Endothelial cell of umbilical vein (primary cell): ENCODE measurements at regions not wholly inside any gene's neighbourhood (a gene's known extent, or its start where the extent isn't known, plus 50 kb on each side); places are given as distances from the start of the nearest gene placed in this dataset.

ENCODE experiments used
- BruUV-seq: library from RNA; stranded (reverse); fragments of 400-500 nt; replicated peaks from 2 replicates; lab custom pipeline; 2021; lab: Mats Ljungman, UMichigan
- CTCF ChIA-PET: fragments of 300-600, 350-600 bp; sonication (Branson Sonifier 250); formaldehyde crosslinking; loops from one replicate; lab custom pipeline; 2021; ENCODE audit warnings: antibody characterized with exemption, inconsistent platforms; lab: Charles Lee
- POLR2A ChIA-PET: fragments of 300-600, 350-600 bp; sonication (Branson Sonifier 250); formaldehyde crosslinking; loops from one replicate; lab custom pipeline; 2021; ENCODE audit warnings: antibody characterized with exemption, inconsistent platforms; lab: Charles Lee
- DNase-seq: peaks from one replicate; pipeline ENCODE4 v3.0.0-alpha.2; 2011; ENCODE audit warnings: low read depth, low spot score
- FAIRE-seq: peaks from 2 replicates; lab custom pipeline; 2011; peaks lifted over from hg19 to GRCh38; lab: Jason Lieb, UNC
- H2AFZ ChIP-seq: 2 replicates; pipeline ENCODE4 v1.6.0; 2012; ENCODE audit warnings: low read depth, low read length, control low read depth, inconsistent platforms
- H3K27ac ChIP-seq: 2 replicates; pipeline ENCODE4 v1.5.1; 2011; ENCODE audit warnings: low read depth, mild to moderate bottlenecking, control low read depth, low read length, moderate library complexity; ENCODE audit not compliant: insufficient read depth
- H3K27me3 ChIP-seq, 2 experiments: 2 replicates each; pipeline versions ENCODE4 v1.6.0 to v1.6.1; 2011; ENCODE audit warnings: low read length in 2 of 2, mixed read lengths in 1 of 2; ENCODE audit not compliant: control insufficient read depth in 2 of 2, insufficient read depth in 2 of 2
- H3K36me3 ChIP-seq, 2 experiments: 2 replicates in 1 of 2; 3 replicates in 1 of 2; pipeline ENCODE4 v1.5.1; 2011; ENCODE audit warnings: low read length in 2 of 2, mild to moderate bottlenecking in 1 of 2, moderate library complexity in 1 of 2; ENCODE audit not compliant: control insufficient read depth in 2 of 2, insufficient read depth in 2 of 2; ENCODE audit errors: extremely low read depth in 1 of 2
- H3K4me1 ChIP-seq: 3 replicates; pipeline ENCODE4 v1.5.1; 2011; ENCODE audit warnings: mild to moderate bottlenecking, low read length; ENCODE audit not compliant: control insufficient read depth, insufficient read depth; ENCODE audit errors: extremely low read depth
- H3K4me2 ChIP-seq: 2 replicates; pipeline ENCODE4 v1.6.1; 2011; ENCODE audit warnings: low read length, control low read depth, mixed read lengths; ENCODE audit not compliant: insufficient read depth
- H3K4me3 ChIP-seq, 3 experiments: fragments of 200-600 bp in 1 of 3; sonication (generic), shearing (Covaris generic) in 1 of 3; replicated peaks in 1 of 3; 2 replicates each; pipeline ENCODE4 v1.5.1; 2011 to 2016; ENCODE audit warnings: control low read depth in 3 of 3, low read length in 3 of 3, mild to moderate bottlenecking in 2 of 3, inconsistent platforms in 1 of 3, low read depth in 1 of 3, moderate library complexity in 1 of 3; ENCODE audit not compliant: insufficient read depth in 1 of 3
- H3K79me2 ChIP-seq: 2 replicates; pipeline ENCODE4 v1.6.0; 2012; ENCODE audit warnings: low read length, inconsistent platforms; ENCODE audit not compliant: control insufficient read depth, insufficient read depth
- H3K9ac ChIP-seq: replicated peaks from 2 replicates; pipeline ENCODE3; 2011; ENCODE audit warnings: low read length, control low read depth; ENCODE audit not compliant: insufficient read depth; ENCODE audit errors: extremely low read depth
- H3K9me1 ChIP-seq: replicated peaks from 3 replicates; pipeline ENCODE4 v1.6.0; 2011; ENCODE audit warnings: mild to moderate bottlenecking, low read length; ENCODE audit not compliant: control insufficient read depth, insufficient read depth; ENCODE audit errors: extremely low read depth
- H3K9me3 ChIP-seq: replicated peaks from 2 replicates; pipeline ENCODE4 v1.5.1; 2012; ENCODE audit warnings: low read length, inconsistent platforms; ENCODE audit not compliant: control insufficient read depth, insufficient read depth
- H4K20me1 ChIP-seq: replicated peaks from 2 replicates; pipeline ENCODE3; 2011; ENCODE audit warnings: mild to moderate bottlenecking, low read length; ENCODE audit not compliant: control insufficient read depth, insufficient read depth; ENCODE audit errors: extremely low read depth
- CTCF ChIP-seq, 2 donors: IDR thresholded peaks; 1 replicate in 1 of 2; 2 replicates in 1 of 2; pipeline ENCODE4 v1.5.1; 2011; ENCODE audit warnings: low read length in 2 of 2, mild to moderate bottlenecking in 2 of 2, moderate library complexity in 2 of 2, control low read depth in 1 of 2, inconsistent platforms in 1 of 2, low read depth in 1 of 2; ENCODE audit not compliant: insufficient read depth in 1 of 2; ENCODE audit errors: extremely low read depth in 1 of 2
- EZH2 ChIP-seq: IDR thresholded peaks from 2 replicates; pipeline ENCODE4 v1.6.1; 2012; ENCODE audit warnings: borderline replicate concordance, low read depth, mild to moderate bottlenecking, moderate library complexity, low read length, inconsistent platforms; ENCODE audit not compliant: severe bottlenecking
- FOS ChIP-seq: IDR thresholded peaks from 2 replicates; pipeline ENCODE4 v1.6.1; 2011; ENCODE audit warnings: mild to moderate bottlenecking, low read length, moderate library complexity, borderline replicate concordance; ENCODE audit not compliant: insufficient read depth
- GATA2 ChIP-seq: IDR thresholded peaks from 2 replicates; pipeline ENCODE4 v1.7.0; 2011; ENCODE audit warnings: low read depth, mild to moderate bottlenecking, moderate library complexity, mixed read lengths, low read length; ENCODE audit not compliant: insufficient read length, insufficient read depth
- JUN ChIP-seq: IDR thresholded peaks from 2 replicates; pipeline ENCODE4 v1.6.1; 2011; ENCODE audit warnings: borderline replicate concordance, low read depth; ENCODE audit not compliant: insufficient read length, insufficient read depth
- MAX ChIP-seq: IDR thresholded peaks from 2 replicates; pipeline ENCODE4 v1.6.1; 2011; ENCODE audit not compliant: insufficient read depth, insufficient read length
- MYC ChIP-seq: IDR thresholded peaks from one replicate; pipeline ENCODE4 v1.6.1; 2011; ENCODE audit warnings: mild to moderate bottlenecking, low read depth, low read length
- POLR2A ChIP-seq: IDR thresholded peaks from 2 replicates; pipeline ENCODE4 v1.6.1; 2012; ENCODE audit warnings: low read depth, mild to moderate bottlenecking, control low read depth, low read length
- POLR2AphosphoS5 ChIP-seq: IDR thresholded peaks from 2 replicates; pipeline ENCODE4 v1.6.1; 2012; ENCODE audit warnings: low read depth, mild to moderate bottlenecking, control low read depth, low read length, moderate library complexity; ENCODE audit not compliant: insufficient read depth
- dilution Hi-C: fragments of 300-500 bp; cut with MboI; formaldehyde crosslinking; loops from one replicate; pipeline ENCODE4 v1.15.0; 2019; ENCODE audit warnings: low sequenced_read_pairs; ENCODE audit not compliant: extremely low pct_ligation_motif_present
- intact Hi-C: fragments of 100-400 bp; cut with micrococcal nuclease; formaldehyde crosslinking; loops from one replicate; pipeline ENCODE4 v1.10.0; 2022

GRCh38 chr7:114141415-114141814 is 222.6 kb upstream of the PPP1R3A start:
- POLR2A ChIA-PET: no interaction called here
- no peaks in the 10 kb centered on the region for H3K27me3 ChIP-seq

More at GRCh38 chr7:114141415-114141814, 222.6 kb upstream of the PPP1R3A start:
- Histone ChIP-seq H2AFZ (no peak overlapping the region), H3K4me1 (no peaks in the 10 kb centered on the region), H4K20me1 (no peaks in the 10 kb centered on the region), H3K9me1 (no peaks in the 10 kb centered on the region), H3K9me3 (no peaks in the 10 kb centered on the region), H3K79me2 (no peaks in the 10 kb centered on the region), H3K9ac (no peak overlapping the region), H3K4me3 (no peak overlapping the region), H3K27ac (no peak overlapping the region), H3K4me2 (no peak overlapping the region), H3K36me3 (no peaks in the 10 kb centered on the region)
- CTCF ChIA-PET: interaction anchor here (1.2 kb wide), 1 partner anchor 18 kb away, joined by 3 read pairs; no protein-coding TSS in a partner anchor
- no peak for TF ChIP-seq EZH2
- no peak for TF ChIP-seq POLR2A
- no peak for TF ChIP-seq JUN
- TF ChIP-seq POLR2AphosphoS5: no peak
- no peak for TF ChIP-seq CTCF (IDR thresholded peaks at IDR 0.05; ENCODE audit: extremely low read depth in 1 of 2, insufficient read depth in 1 of 2, low read depth in 1 of 2, low read length in 2 of 2)
- no peak for TF ChIP-seq FOS
- TF ChIP-seq GATA2: no peak
- TF ChIP-seq MAX: no peak
- no peak for TF ChIP-seq MYC
- dilution Hi-C loops (no loop called here), intact Hi-C loops (no loop called here)
- FAIRE-seq (no peak), DNase-seq (no peak)
- no TSS peak for BruUV-seq
